Thoracic aorta (tissue), 2 donors: ENCODE measurements at regions not wholly inside any gene's neighbourhood (a gene's known extent, or its start where the extent isn't known, plus 50 kb on each side); places are given as distances from the start of the nearest gene placed in this dataset.

Experiments
- ATAC-seq: fragments of 150-250 bp; one replicate; pipeline ENCODE4 v1.8.0; 2017; ENCODE audit warnings: low read depth; ENCODE audit not compliant: insufficient number of reproducible peaks, low FRiP score
- DNase-seq: peaks from one replicate; pipeline ENCODE4 v3.0.0-alpha.2; 2020; ENCODE audit warnings: low spot score
- H3K27ac ChIP-seq, 2 donors: fragments of 200-600 bp; sonication (generic); 1 replicate in 1 of 2; 2 replicates in 1 of 2; pipeline ENCODE4 v1.5.1; 2016; ENCODE audit warnings: mild to moderate bottlenecking in 2 of 2, moderate library complexity in 2 of 2
- H3K27me3 ChIP-seq: fragments of 200-600 bp; sonication (generic); replicated peaks from 2 replicates; pipeline ENCODE4 v1.6.0; 2016; ENCODE audit warnings: mild to moderate bottlenecking; ENCODE audit not compliant: insufficient read depth
- H3K36me3 ChIP-seq: fragments of 200-600 bp; sonication (generic); one replicate; pipeline ENCODE4 v1.5.1; 2016
- H3K4me1 ChIP-seq, 2 donors: fragments of 200-600 bp; sonication (generic); 1 replicate in 1 of 2; 2 replicates in 1 of 2; pipeline versions ENCODE4 v1.5.1 to v1.6.0; 2016; ENCODE audit warnings: low read depth in 2 of 2, mild to moderate bottlenecking in 1 of 2; ENCODE audit not compliant: control insufficient read depth in 1 of 2
- H3K4me3 ChIP-seq: fragments of 200-600 bp; sonication (generic); 2 replicates; pipeline ENCODE4 v1.5.1; 2016; ENCODE audit warnings: mild to moderate bottlenecking
- H3K9me3 ChIP-seq: fragments of 200-600 bp; sonication (generic); 2 replicates; pipeline ENCODE4 v1.5.1; 2016
- TF ChIP-seq, protein P1 (sequence below): fragments of 200-600 bp; sonication (generic); IDR thresholded peaks from one replicate; pipeline ENCODE4 v1.5.1; 2019; ENCODE audit warnings: antibody characterized with exemption

DNA sequence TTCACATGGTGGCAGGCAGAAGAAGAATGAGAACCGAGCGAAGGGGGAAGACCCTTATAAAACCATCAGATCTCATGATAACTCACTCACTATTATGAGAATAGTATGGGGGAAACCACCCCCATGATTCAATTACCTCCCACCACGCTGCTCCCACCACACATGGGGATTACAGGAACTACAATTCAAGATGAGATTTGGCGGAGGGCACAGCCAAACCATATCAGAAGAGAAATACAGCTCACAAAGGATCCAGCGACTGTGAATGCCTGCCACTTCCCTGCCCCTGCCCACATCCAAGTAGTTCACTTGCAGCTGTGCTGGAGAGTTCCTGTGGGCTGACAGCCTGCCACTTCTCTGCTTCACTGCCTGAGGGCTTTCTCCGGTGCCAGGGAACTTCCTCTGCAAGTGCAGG is 148.7 kb downstream of the C7orf25 start:
- TF ChIP-seq, protein P1, sequence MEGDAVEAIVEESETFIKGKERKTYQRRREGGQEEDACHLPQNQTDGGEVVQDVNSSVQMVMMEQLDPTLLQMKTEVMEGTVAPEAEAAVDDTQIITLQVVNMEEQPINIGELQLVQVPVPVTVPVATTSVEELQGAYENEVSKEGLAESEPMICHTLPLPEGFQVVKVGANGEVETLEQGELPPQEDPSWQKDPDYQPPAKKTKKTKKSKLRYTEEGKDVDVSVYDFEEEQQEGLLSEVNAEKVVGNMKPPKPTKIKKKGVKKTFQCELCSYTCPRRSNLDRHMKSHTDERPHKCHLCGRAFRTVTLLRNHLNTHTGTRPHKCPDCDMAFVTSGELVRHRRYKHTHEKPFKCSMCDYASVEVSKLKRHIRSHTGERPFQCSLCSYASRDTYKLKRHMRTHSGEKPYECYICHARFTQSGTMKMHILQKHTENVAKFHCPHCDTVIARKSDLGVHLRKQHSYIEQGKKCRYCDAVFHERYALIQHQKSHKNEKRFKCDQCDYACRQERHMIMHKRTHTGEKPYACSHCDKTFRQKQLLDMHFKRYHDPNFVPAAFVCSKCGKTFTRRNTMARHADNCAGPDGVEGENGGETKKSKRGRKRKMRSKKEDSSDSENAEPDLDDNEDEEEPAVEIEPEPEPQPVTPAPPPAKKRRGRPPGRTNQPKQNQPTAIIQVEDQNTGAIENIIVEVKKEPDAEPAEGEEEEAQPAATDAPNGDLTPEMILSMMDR: no peak
- H3K27ac ChIP-seq: no peak overlapping the region
- ATAC-seq: no peak

DNA sequence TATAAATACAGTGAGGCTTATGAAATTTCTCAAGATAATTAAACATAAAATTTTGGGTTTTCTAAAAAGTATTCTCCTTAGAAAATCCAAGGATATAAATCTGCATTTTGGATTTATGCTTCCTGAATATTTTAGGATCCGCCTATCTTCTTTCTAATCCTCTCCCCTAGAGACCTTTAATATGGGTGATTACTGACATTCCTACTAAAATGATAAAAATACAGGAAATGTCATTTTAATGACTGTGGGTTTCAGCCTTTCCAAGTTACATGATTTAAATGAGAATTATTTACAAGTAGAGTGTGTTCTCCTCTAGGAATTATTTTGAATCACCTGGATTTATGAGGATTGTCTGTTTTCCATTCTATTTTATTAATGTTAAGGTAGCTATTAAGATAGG is 150.4 kb downstream of the C7orf25 start:
- DNase-seq (no peak), ATAC-seq (no peak)
- Histone ChIP-seq H3K36me3 (no peaks in the 10 kb centered on the region), H3K27ac (no peak overlapping the region), H3K27me3 (no peaks in the 10 kb centered on the region), H3K4me3 (no peak overlapping the region), H3K4me1 (no peaks in the 10 kb centered on the region), H3K9me3 (no peaks in the 10 kb centered on the region)
- TF ChIP-seq, protein P1: no peak

More for the DNA sequence above, 148.7 kb downstream of the C7orf25 start:
- no peaks in the 10 kb centered on the region for H3K4me1 ChIP-seq
- no peaks in the 10 kb centered on the region for H3K9me3 ChIP-seq
- H3K4me3 ChIP-seq: no peak overlapping the region
- H3K27me3 ChIP-seq: no peaks in the 10 kb centered on the region
- DNase-seq: no peak
- no peaks in the 10 kb centered on the region for H3K36me3 ChIP-seq

DNA sequence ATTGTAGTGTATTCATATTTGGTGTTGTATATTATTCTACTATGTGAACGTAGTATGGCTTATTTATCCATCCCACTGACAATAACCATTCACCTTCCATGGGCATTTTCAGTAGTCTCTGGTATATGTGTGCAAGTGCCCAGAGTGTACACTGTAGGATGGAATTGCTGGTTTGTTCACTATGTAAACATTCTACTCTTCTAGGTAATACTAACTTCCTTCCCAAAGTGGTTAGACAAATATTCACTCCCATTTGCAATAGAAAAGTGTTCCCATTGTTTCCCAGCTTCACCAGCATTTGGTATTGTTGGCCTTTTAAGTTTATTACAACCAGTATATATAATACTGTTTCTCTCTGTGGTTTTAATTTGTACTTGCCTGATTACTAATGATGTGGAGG is 153.7 kb downstream of the C7orf25 start:
- H3K27me3 ChIP-seq: no peaks in the 10 kb centered on the region
- ATAC-seq: no peak
- no peak for DNase-seq
- H3K9me3 ChIP-seq: no peaks in the 10 kb centered on the region
- TF ChIP-seq, protein P1: no peak
- no peaks in the 10 kb centered on the region for H3K36me3 ChIP-seq
- H3K27ac ChIP-seq: no peak overlapping the region
- no peaks in the 10 kb centered on the region for H3K4me1 ChIP-seq
- H3K4me3 ChIP-seq: no peak overlapping the region

DNA sequence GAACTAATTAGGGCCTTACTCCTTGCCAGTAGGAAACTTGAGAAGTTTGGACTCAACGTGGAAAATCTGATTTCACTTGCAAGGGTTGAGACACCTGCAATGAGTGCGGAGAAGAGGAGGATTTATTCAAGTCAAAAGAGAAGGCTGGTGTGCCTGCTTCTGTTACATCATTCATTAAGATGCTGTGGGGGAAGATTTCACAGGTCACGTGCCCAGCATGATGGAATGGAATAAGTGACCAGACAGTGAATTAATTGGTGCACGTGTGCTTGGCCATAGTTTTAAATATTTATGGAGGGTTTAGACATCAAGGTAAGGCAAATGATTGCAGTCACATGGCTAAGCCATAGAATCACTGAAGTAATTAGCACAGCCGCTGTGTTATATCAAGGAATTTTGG is 155.0 kb downstream of the C7orf25 start:
- Histone ChIP-seq H3K4me3 (no peak overlapping the region), H3K36me3 (no peaks in the 10 kb centered on the region), H3K27me3 (no peaks in the 10 kb centered on the region), H3K27ac (no peak overlapping the region), H3K9me3 (no peaks in the 10 kb centered on the region), H3K4me1 (no peaks in the 10 kb centered on the region)
- ATAC-seq: no peak
- no peak for DNase-seq
- TF ChIP-seq, protein P1: no peak

DNA sequence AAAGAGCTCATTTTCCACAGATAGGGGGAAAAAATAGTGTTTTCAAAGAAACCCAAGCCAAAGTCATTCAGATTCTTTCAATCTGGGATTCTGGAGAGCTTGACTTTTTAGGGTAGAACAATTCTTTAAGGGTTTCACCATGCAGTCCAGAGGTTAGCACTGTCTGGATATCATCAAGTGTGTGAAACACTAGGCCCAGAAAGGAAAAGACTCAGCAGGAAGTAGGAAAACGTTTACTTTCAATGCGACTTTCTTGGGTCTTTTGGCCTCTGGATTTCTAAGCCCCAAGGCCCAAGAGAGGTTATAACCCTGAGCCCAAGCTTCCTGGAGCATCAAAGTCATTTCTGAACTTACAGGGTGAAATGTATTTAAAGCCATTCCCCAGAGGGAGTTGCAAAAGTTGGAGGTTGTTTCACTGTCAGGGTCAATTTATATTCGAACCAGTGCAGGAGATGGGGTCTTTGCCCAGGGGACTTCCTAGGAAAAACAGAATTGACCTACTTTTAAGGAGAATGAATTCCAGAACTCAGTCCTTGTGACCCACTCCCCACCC is 158.0 kb downstream of the C7orf25 start:
- ATAC-seq (no peak), DNase-seq (no peak)
- Histone ChIP-seq H3K36me3 (no peaks in the 10 kb centered on the region), H3K4me3 (no peak overlapping the region), H3K9me3 (no peaks in the 10 kb centered on the region), H3K27me3 (no peaks in the 10 kb centered on the region), H3K27ac (no peak overlapping the region), H3K4me1 (no peaks in the 10 kb centered on the region)
- TF ChIP-seq, protein P1: no peak
